ENCODE measurements at regions not wholly inside any gene's neighbourhood (a gene's known extent, or its start where the extent isn't known, plus 50 kb on each side); places are given as distances from the start of the nearest gene placed in this dataset.
"Not testable (repeated sequence)": the region's sequence is repeated elsewhere in the genome, so short reads cannot be mapped to it uniquely, and the experiment has no call there.

GRCh38 chr2:117199511-117199910 lies 615.0 kb upstream of the DDX18 start:
- DNase-seq (no peak), ATAC-seq (no peak)

GRCh38 chr2:117212562-117212961 lies 601.9 kb upstream of the DDX18 start:
- DNase-seq (no peak), ATAC-seq (no peak)

GRCh38 chr2:117217145-117217544 lies 597.3 kb upstream of the DDX18 start:
- ATAC-seq (no peak), DNase-seq (no peak)

- no peak for DNase-seq
- ATAC-seq: no peak
Observed at GRCh38 chr2:117222809-117223208, 591.7 kb upstream of the DDX18 start.

GRCh38 chr2:117232305-117232704 lies 582.2 kb upstream of the DDX18 start:
- DNase-seq (no peak), ATAC-seq (no peak)

GRCh38 chr2:117257362-117257761 lies 557.1 kb upstream of the DDX18 start:
- no peak for DNase-seq

GRCh38 chr2:117269574-117269973 lies 544.9 kb upstream of the DDX18 start:
- no peak for ATAC-seq
- DNase-seq: no peak

More at GRCh38 chr2:117257362-117257761, 557.1 kb upstream of the DDX18 start:
- ATAC-seq: no peak

GRCh38 chr2:117271631-117272030 lies 542.9 kb upstream of the DDX18 start:
- DNase-seq (no peak), ATAC-seq (no peak)

GRCh38 chr2:117273009-117273671 lies 541.4 kb upstream of the DDX18 start:
- no peak for ATAC-seq
- DNase-seq: no peak

GRCh38 chr2:117293012-117293411 lies 521.5 kb upstream of the DDX18 start:
- ATAC-seq: no peak
- no peak for DNase-seq

- no peak for ATAC-seq
- DNase-seq: no peak
Observed at GRCh38 chr2:117299451-117299850, 515.0 kb upstream of the DDX18 start.

- DNase-seq: no peak
- peak; percentile 14 for ATAC-seq
Observed at GRCh38 chr2:117308861-117309770, 505.4 kb upstream of the DDX18 start.

- ATAC-seq: no peak
Observed at GRCh38 chr2:117321816-117322215, 492.7 kb upstream of the DDX18 start.

GRCh38 chr2:117323331-117323730 lies 491.2 kb upstream of the DDX18 start:
- no peak for ATAC-seq

More at GRCh38 chr2:117321816-117322215, 492.7 kb upstream of the DDX18 start:
- no peak for DNase-seq

GRCh38 chr2:117330641-117331040 lies 483.9 kb upstream of the DDX18 start:
- ATAC-seq (no peak), DNase-seq (no peak)

More at GRCh38 chr2:117323331-117323730, 491.2 kb upstream of the DDX18 start:
- DNase-seq: no peak

- no peak for ATAC-seq
Observed at GRCh38 chr2:117335967-117336366, 478.5 kb upstream of the DDX18 start.

GRCh38 chr2:117336496-117336895 lies 478.0 kb upstream of the DDX18 start:
- no peak for ATAC-seq

More at GRCh38 chr2:117335967-117336366, 478.5 kb upstream of the DDX18 start:
- DNase-seq: no peak

GRCh38 chr2:117337981-117338380 lies 476.5 kb upstream of the DDX18 start:
- not testable (repeated sequence) for DNase-seq, ATAC-seq

More at GRCh38 chr2:117336496-117336895, 478.0 kb upstream of the DDX18 start:
- DNase-seq: no peak

- DNase-seq (no peak), ATAC-seq (no peak)
Observed at GRCh38 chr2:117339980-117340379, 474.5 kb upstream of the DDX18 start.

- ATAC-seq: no peak
Observed at GRCh38 chr2:117341690-117342089, 472.8 kb upstream of the DDX18 start.

GRCh38 chr2:117342415-117342814 lies 472.1 kb upstream of the DDX18 start:
- DNase-seq (no peak), ATAC-seq (no peak)

More at GRCh38 chr2:117341690-117342089, 472.8 kb upstream of the DDX18 start:
- DNase-seq: no peak

GRCh38 chr2:117349687-117350086 lies 464.8 kb upstream of the DDX18 start:
- DNase-seq: no peak
- no peak for ATAC-seq

- DNase-seq: no peak
- ATAC-seq: no peak
Observed at GRCh38 chr2:117351396-117351795, 463.1 kb upstream of the DDX18 start.
